ENCODE measurements at regions not wholly inside any gene's neighbourhood (a gene's known extent, or its start where the extent isn't known, plus 50 kb on each side); places are given as distances from the start of the nearest gene placed in this dataset.
"Not testable (repeated sequence)": the region's sequence is repeated elsewhere in the genome, so short reads cannot be mapped to it uniquely, and the experiment has no call there.

- Histone ChIP-seq H3K27ac (no peak overlapping the region), H3K4me3 (no peak overlapping the region)
Observed at GRCh38 chr18:57956491-57956890, 87.5 kb upstream of the NEDD4L start.

- Histone ChIP-seq H3K27ac (no peak overlapping the region), H3K4me3 (no peak overlapping the region)
Observed at GRCh38 chr18:57954935-57955334, 89.1 kb upstream of the NEDD4L start.

- no peak overlapping the region for H3K27ac ChIP-seq
- H3K4me3 ChIP-seq = no peak overlapping the region
Observed at GRCh38 chr18:57953883-57954282, 90.1 kb upstream of the NEDD4L start.

GRCh38 chr18:57951999-57952774 is 91.8 kb upstream of the NEDD4L start:
- H3K4me3 ChIP-seq = no peak overlapping the region
- H3K27ac ChIP-seq = peak overlapping the region in 1 of 21 experiments; percentile 40

GRCh38 chr18:57951117-57951796 is 92.8 kb upstream of the NEDD4L start:
- Histone ChIP-seq H3K4me3 (no peak overlapping the region), H3K27ac (peak overlapping the region in 1 of 21 experiments; percentile 40)

GRCh38 chr18:57950542-57950941 is 93.5 kb upstream of the NEDD4L start:
- Histone ChIP-seq H3K27ac (no peak overlapping the region), H3K4me3 (no peak overlapping the region)

GRCh38 chr18:57949335-57949734 is 94.7 kb upstream of the NEDD4L start:
- H3K27ac ChIP-seq, H3K4me3 ChIP-seq: not testable (repeated sequence)

- H3K4me3 ChIP-seq = no peak overlapping the region
- no peak overlapping the region for H3K27ac ChIP-seq
Observed at GRCh38 chr18:57947117-57947516, 96.9 kb upstream of the NEDD4L start.

- Histone ChIP-seq H3K4me3 (no peak overlapping the region), H3K27ac (no peak overlapping the region)
Observed at GRCh38 chr18:57943723-57944122, 100.3 kb upstream of the NEDD4L start.

- Histone ChIP-seq H3K27ac (no peak overlapping the region), H3K4me3 (no peak overlapping the region)
Observed at GRCh38 chr18:57942493-57942892, 101.5 kb upstream of the NEDD4L start.

GRCh38 chr18:57941841-57942489 is 102.1 kb upstream of the NEDD4L start:
- Histone ChIP-seq H3K4me3 (no peak overlapping the region), H3K27ac (no peak overlapping the region)

GRCh38 chr18:57940166-57940660 is 103.8 kb upstream of the NEDD4L start:
- no peak overlapping the region for H3K4me3 ChIP-seq
- no peak overlapping the region for H3K27ac ChIP-seq

- H3K4me3 ChIP-seq, H3K27ac ChIP-seq: not testable (repeated sequence)
Observed at GRCh38 chr18:57934375-57934774, 109.7 kb upstream of the NEDD4L start.

- Histone ChIP-seq H3K4me3 (no peak overlapping the region), H3K27ac (no peak overlapping the region)
Observed at GRCh38 chr18:57931038-57931437, 113.0 kb upstream of the NEDD4L start.

GRCh38 chr18:57930476-57930875 is 113.5 kb upstream of the NEDD4L start:
- Histone ChIP-seq H3K4me3 (no peak overlapping the region), H3K27ac (no peak overlapping the region)

- Histone ChIP-seq H3K4me3 (no peak overlapping the region), H3K27ac (no peak overlapping the region)
Observed at GRCh38 chr18:57929922-57930321, 114.1 kb upstream of the NEDD4L start.

- Histone ChIP-seq H3K27ac (no peak overlapping the region), H3K4me3 (no peak overlapping the region)
Observed at GRCh38 chr18:57928466-57928865, 115.6 kb upstream of the NEDD4L start.

GRCh38 chr18:57927511-57927910 is 116.5 kb upstream of the NEDD4L start:
- Histone ChIP-seq H3K27ac (no peak overlapping the region), H3K4me3 (no peak overlapping the region)

GRCh38 chr18:57925706-57926105 is 118.3 kb upstream of the NEDD4L start:
- Histone ChIP-seq H3K27ac (no peak overlapping the region), H3K4me3 (no peak overlapping the region)

- Histone ChIP-seq H3K27ac (no peak overlapping the region), H3K4me3 (no peak overlapping the region)
Observed at GRCh38 chr18:57923611-57924010, 120.4 kb upstream of the NEDD4L start.

- H3K4me3 ChIP-seq = no peak overlapping the region
- H3K27ac ChIP-seq = no peak overlapping the region
Observed at GRCh38 chr18:57922885-57923284, 119.8 kb upstream of the ATP8B1 start.

All from skin epidermis (tissue), 12 donors.